OCI-LY7 (cell line): ENCODE measurements at regions not wholly inside any gene's neighbourhood (a gene's known extent, or its start where the extent isn't known, plus 50 kb on each side); places are given as distances from the start of the nearest gene placed in this dataset.

Experiments
- BruUV-seq: library from RNA; stranded (reverse); fragments of 400-500 nt; replicated peaks from 2 replicates; lab custom pipeline; 2021; lab: Mats Ljungman, UMichigan
- CTCF ChIA-PET: fragments of 300-600 bp; sonication (Branson Sonifier 250); formaldehyde crosslinking; loops from one replicate; lab custom pipeline; 2022; ENCODE audit warnings: antibody characterized with exemption; ENCODE audit not compliant: unreplicated experiment; lab: Charles Lee
- POLR2A ChIA-PET: fragments of 300-600 bp; sonication (Branson Sonifier 250); formaldehyde crosslinking; loops from one replicate; lab custom pipeline; 2022; ENCODE audit warnings: antibody characterized with exemption; lab: Charles Lee
- DNase-seq: peaks from one replicate; pipeline ENCODE4 v3.0.0-alpha.2; 2015; ENCODE audit warnings: low spot score
- H2AFZ ChIP-seq: fragments of 200-600 bp; sonication (generic), shearing (Covaris generic); 2 replicates; pipeline ENCODE4 v1.6.1; 2014; ENCODE audit warnings: mild to moderate bottlenecking, antibody characterized with exemption, low read length, moderate library complexity
- H3K27ac ChIP-seq: fragments of 200-600 bp; sonication (generic); 2 replicates; pipeline ENCODE4 v1.5.1; 2014; ENCODE audit warnings: mixed run types, low read depth, mild to moderate bottlenecking, moderate library complexity, low read length, inconsistent platforms; ENCODE audit not compliant: poor library complexity, severe bottlenecking
- H3K36me3 ChIP-seq: fragments of 200-600 bp; sonication (generic); 2 replicates; pipeline ENCODE4 v1.6.1; 2014; ENCODE audit warnings: mild to moderate bottlenecking, antibody characterized with exemption, low read length, moderate library complexity, mixed read lengths; ENCODE audit not compliant: insufficient read depth
- H3K4me1 ChIP-seq: fragments of 200-600 bp; sonication (generic); 2 replicates; pipeline ENCODE4 v1.5.1; 2014; ENCODE audit warnings: mild to moderate bottlenecking, low read length; ENCODE audit not compliant: insufficient read depth, poor library complexity, severe bottlenecking
- H3K4me2 ChIP-seq: fragments of 200-600 bp; sonication (generic); 2 replicates; pipeline ENCODE4 v1.6.1; 2014; ENCODE audit warnings: mild to moderate bottlenecking, low read length
- H3K4me3 ChIP-seq: fragments of 200-600 bp; sonication (generic); 2 replicates; pipeline ENCODE4 v1.5.1; 2014; ENCODE audit warnings: mild to moderate bottlenecking, low read depth, low read length; ENCODE audit not compliant: poor library complexity, severe bottlenecking
- H3K79me2 ChIP-seq: fragments of 200-600 bp; sonication (generic); 2 replicates; pipeline ENCODE4 v1.6.1; 2016; ENCODE audit warnings: low read depth, mild to moderate bottlenecking, low read length, moderate library complexity, mixed read lengths; ENCODE audit not compliant: insufficient read depth
- H3K9me2 ChIP-seq: fragments of 200-600 bp; sonication (generic); 2 replicates; pipeline ENCODE4 v1.6.1; 2016; ENCODE audit warnings: mild to moderate bottlenecking, low read length, mixed read lengths; ENCODE audit not compliant: insufficient read depth
- H3K9me3 ChIP-seq: fragments of 200-600 bp; sonication (generic); 2 replicates; pipeline ENCODE4 v1.6.1; 2014; ENCODE audit warnings: mild to moderate bottlenecking, mixed run types, low read length, mixed read lengths
- H4K20me1 ChIP-seq: fragments of 200-600 bp; sonication (generic); 2 replicates; pipeline ENCODE4 v1.6.1; 2014; ENCODE audit warnings: mild to moderate bottlenecking, antibody characterized with exemption, low read length, moderate library complexity, mixed read lengths; ENCODE audit not compliant: insufficient read depth
- CTCF ChIP-seq: fragments of 200-600 bp; sonication (generic); conservative IDR thresholded peaks from 2 replicates; pipeline ENCODE4 v1.5.1; 2014; ENCODE audit warnings: mild to moderate bottlenecking, antibody characterized with exemption, low read length, moderate library complexity, mixed read lengths
- EZH2phosphoT487 ChIP-seq: fragments of 200-600 bp; sonication (generic); IDR thresholded peaks from 2 replicates; pipeline ENCODE4 v1.6.1; 2018; ENCODE audit warnings: low read depth, borderline replicate concordance, mild to moderate bottlenecking, mixed run types, antibody characterized with exemption, low read length, moderate library complexity, mixed read lengths
- intact Hi-C: fragments of 100-400 bp; cut with micrococcal nuclease; formaldehyde crosslinking; loops from one replicate; pipeline ENCODE4 v1.10.0; 2022; ENCODE audit not compliant: unreplicated experiment

- Histone ChIP-seq H3K4me2 (no peak overlapping the region), H3K4me1 (no peaks in the 10 kb centered on the region), H3K79me2 (no peaks in the 10 kb centered on the region), H3K9me3 (no peaks in the 10 kb centered on the region), H3K9me2 (no peaks in the 10 kb centered on the region; the same call in 1 of the 2 replicates), H4K20me1 (no peaks in the 10 kb centered on the region), H3K36me3 (no peaks in the 10 kb centered on the region), H2AFZ (no peak overlapping the region), H3K4me3 (no peak overlapping the region), H3K27ac (no peak overlapping the region)
- no TSS peak for BruUV-seq
- intact Hi-C loops: no loop called here
- POLR2A ChIA-PET: no interaction called here
- DNase-seq: no peak
- CTCF ChIA-PET: no interaction called here
- TF ChIP-seq CTCF: no peak
- TF ChIP-seq EZH2phosphoT487: no peak
Measured at GRCh38 chr12:87304406-87304805, 724.8 kb downstream of the C12orf50 start.

DNA sequence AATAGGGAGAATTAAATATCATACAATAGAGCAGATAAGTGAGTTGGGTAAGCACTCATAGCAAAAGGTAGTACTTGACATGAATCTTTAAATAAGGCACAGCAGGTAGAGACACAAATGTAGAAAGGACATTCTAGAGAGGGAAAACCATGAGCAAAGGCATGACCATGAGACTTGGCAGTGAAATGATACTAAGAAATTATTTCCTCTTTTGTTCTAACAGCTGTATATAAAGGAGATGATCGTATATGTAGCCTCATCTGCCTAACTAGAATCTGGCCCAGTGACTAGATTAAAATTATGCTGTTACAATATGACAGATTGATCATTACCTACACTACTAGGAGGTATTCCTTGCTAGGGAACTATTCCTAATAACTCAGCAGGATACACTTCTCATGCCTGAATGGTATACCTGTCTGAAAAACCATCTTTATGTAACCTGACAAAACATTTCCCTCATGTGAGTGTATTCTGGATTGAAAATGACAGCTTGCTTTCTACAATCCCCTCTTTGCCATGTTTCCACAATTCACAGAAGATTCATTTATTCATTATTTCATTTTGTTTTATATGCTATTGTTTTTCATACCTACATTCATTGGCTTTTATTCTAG, 725.7 kb downstream of the C12orf50 start:
- no peaks in the 10 kb centered on the region for H3K9me3 ChIP-seq
- H3K36me3 ChIP-seq: no peaks in the 10 kb centered on the region
- no peak overlapping the region for H3K27ac ChIP-seq
- POLR2A ChIA-PET: interaction anchor here (0.6 kb wide), 1 partner anchor 161 kb away, joined by 3 read pairs; no protein-coding TSS in a partner anchor
- no peak overlapping the region for H3K4me3 ChIP-seq
- DNase-seq: no peak
- H4K20me1 ChIP-seq: no peaks in the 10 kb centered on the region
- H3K9me2 ChIP-seq: no peaks in the 10 kb centered on the region; the same call in 1 of the 2 replicates
- CTCF ChIA-PET: no interaction called here
- intact Hi-C loops: no loop called here
- BruUV-seq: no TSS peak
- no peak overlapping the region for H3K4me2 ChIP-seq
- H3K4me1 ChIP-seq: no peaks in the 10 kb centered on the region
- TF ChIP-seq CTCF: no peak
- no peak for TF ChIP-seq EZH2phosphoT487
- no peak overlapping the region for H2AFZ ChIP-seq
- no peaks in the 10 kb centered on the region for H3K79me2 ChIP-seq

GRCh38 chr12:87302126-87302745, 727.0 kb downstream of the C12orf50 start:
- Histone ChIP-seq H3K4me2 (no peak overlapping the region), H3K4me3 (no peak overlapping the region), H2AFZ (no peak overlapping the region), H4K20me1 (no peaks in the 10 kb centered on the region), H3K4me1 (no peaks in the 10 kb centered on the region), H3K27ac (no peak overlapping the region), H3K9me3 (no peaks in the 10 kb centered on the region), H3K36me3 (no peaks in the 10 kb centered on the region), H3K79me2 (no peaks in the 10 kb centered on the region), H3K9me2 (no peaks in the 10 kb centered on the region; the same call in 1 of the 2 replicates)
- ChIA-PET CTCF (no interaction called here), POLR2A (interaction anchor here (0.5 kb wide), 1 partner anchor 1933 kb away, joined by 3 read pairs; no protein-coding TSS in a partner anchor)
- no TSS peak for BruUV-seq
- intact Hi-C loops: no loop called here
- DNase-seq: no peak
- no peak for TF ChIP-seq CTCF
- TF ChIP-seq EZH2phosphoT487: no peak
